H1 (cell line): ENCODE measurements at regions not wholly inside any gene's neighbourhood (a gene's known extent, or its start where the extent isn't known, plus 50 kb on each side); places are given as distances from the start of the nearest gene placed in this dataset.
A peak's percentile ranks its signal among the peaks of the same experiment; 100 is the strongest.

Source experiments
- CTCF ChIA-PET: fragments of 300-600 bp; sonication (Branson Sonifier 250); formaldehyde crosslinking; loops from one replicate; lab custom pipeline; 2021; ENCODE audit not compliant: partially characterized antibody; lab: Charles Lee
- POLR2A ChIA-PET: fragments of 300-600 bp; sonication (Branson Sonifier 250); formaldehyde crosslinking; loops from one replicate; lab custom pipeline; 2021; ENCODE audit warnings: inconsistent platforms; ENCODE audit not compliant: partially characterized antibody; lab: Charles Lee
- DNase-seq, 2 experiments: peaks; one replicate each; pipeline versions ENCODE4 v3.0.0 to v3.0.0-alpha.2; 2010 to 2022; ENCODE audit warnings: low spot score in 2 of 2, low read depth in 1 of 2, mixed read lengths in 1 of 2
- FAIRE-seq: peaks from 2 replicates; lab custom pipeline; 2011; peaks lifted over from hg19 to GRCh38; lab: Jason Lieb, UNC
- H2AFZ ChIP-seq: 2 replicates; pipeline ENCODE4 v1.8.1; 2012; ENCODE audit warnings: low read length, inconsistent platforms
- H2AK5ac ChIP-seq: 2 replicates; pipeline ENCODE4 v1.6.1; 2013; ENCODE audit warnings: low read depth, low read length
- H2BK120ac ChIP-seq: replicated peaks from 2 replicates; pipeline ENCODE3; 2013; ENCODE audit warnings: low read depth, low read length, inconsistent platforms
- H2BK12ac ChIP-seq: 2 replicates; pipeline ENCODE4 v1.6.1; 2013; ENCODE audit warnings: low read depth, low read length
- H2BK15ac ChIP-seq: 2 replicates; pipeline ENCODE4 v1.6.1; 2013; ENCODE audit warnings: low read length
- H2BK20ac ChIP-seq: 2 replicates; pipeline ENCODE4 v1.6.1; 2013; ENCODE audit warnings: low read length
- H2BK5ac ChIP-seq: 2 replicates; pipeline ENCODE4 v1.6.1; 2013; ENCODE audit warnings: low read depth, low read length
- H3K14ac ChIP-seq: 2 replicates; pipeline ENCODE4 v1.6.1; 2013; ENCODE audit warnings: inconsistent platforms; ENCODE audit not compliant: insufficient read length
- H3K18ac ChIP-seq: 2 replicates; pipeline ENCODE4 v1.6.1; 2013; ENCODE audit warnings: low read length; ENCODE audit errors: extremely low read depth
- H3K23ac ChIP-seq: 2 replicates; pipeline ENCODE4 v1.6.1; 2013; ENCODE audit warnings: inconsistent platforms; ENCODE audit not compliant: insufficient read length
- H3K23me2 ChIP-seq: 2 replicates; pipeline ENCODE4 v1.6.1; 2013; ENCODE audit warnings: low read depth, low read length
- H3K27ac ChIP-seq: 2 replicates; pipeline ENCODE4 v1.6.1; 2011; ENCODE audit warnings: low read depth, low read length, inconsistent platforms
- H3K27me3 ChIP-seq, 4 experiments: replicated peaks in 1 of 4; 1 replicate in 1 of 4; 2 replicates in 3 of 4; pipeline versions ENCODE4 v1.6.1 to v1.8.1; 2011 to 2013; ENCODE audit warnings: low read length in 3 of 4, mild to moderate bottlenecking in 3 of 4, inconsistent platforms in 2 of 4, mixed read lengths in 2 of 4, moderate library complexity in 1 of 4; ENCODE audit not compliant: control insufficient read depth in 3 of 4, insufficient read depth in 3 of 4; ENCODE audit errors: extremely low read depth in 1 of 4
- H3K36me3 ChIP-seq, 4 experiments: 2 replicates each; pipeline versions ENCODE4 v1.6.1 to v1.8.1; 2011 to 2013; ENCODE audit warnings: mild to moderate bottlenecking in 4 of 4, low read length in 3 of 4, moderate library complexity in 2 of 4, control low read depth in 1 of 4, inconsistent platforms in 1 of 4; ENCODE audit not compliant: insufficient read depth in 4 of 4, control insufficient read depth in 2 of 4
- H3K4ac ChIP-seq: replicated peaks from 2 replicates; pipeline ENCODE3; 2013; ENCODE audit warnings: low read length, low read depth, mixed read lengths, inconsistent platforms; ENCODE audit not compliant: insufficient read length
- H3K4me1 ChIP-seq, 4 experiments: replicated peaks in 1 of 4; 1 replicate in 1 of 4; 2 replicates in 3 of 4; pipeline versions ENCODE4 v1.6.1 to v1.8.1; 2011 to 2013; ENCODE audit warnings: low read length in 3 of 4, inconsistent platforms in 2 of 4, mixed read lengths in 1 of 4; ENCODE audit not compliant: insufficient read depth in 4 of 4, control insufficient read depth in 3 of 4
- H3K4me2 ChIP-seq, 2 experiments: 2 replicates each; pipeline versions ENCODE4 v1.6.1 to v1.8.1; 2011 to 2013; ENCODE audit warnings: low read depth in 2 of 2, low read length in 2 of 2, control low read depth in 1 of 2, inconsistent platforms in 1 of 2, mild to moderate bottlenecking in 1 of 2; ENCODE audit not compliant: insufficient read depth in 1 of 2
- H3K4me3 ChIP-seq, 4 experiments: fragments of 200-600, 300-600 bp in 1 of 4; sonication (generic), shearing (Covaris generic), sonication (Bioruptor Twin) in 1 of 4; 2 replicates each; pipeline versions ENCODE4 v1.5.1 to v1.8.1; 2011 to 2016; ENCODE audit warnings: low read length in 4 of 4, low read depth in 3 of 4, control low read depth in 2 of 4, inconsistent platforms in 2 of 4, mild to moderate bottlenecking in 2 of 4, mixed read lengths in 1 of 4, moderate library complexity in 1 of 4; ENCODE audit not compliant: insufficient read depth in 2 of 4; ENCODE audit errors: extremely low read depth in 1 of 4
- H3K56ac ChIP-seq: replicated peaks from 2 replicates; pipeline ENCODE3; 2013; ENCODE audit warnings: low read depth, mild to moderate bottlenecking, mixed read lengths, low read length, inconsistent platforms; ENCODE audit not compliant: insufficient read length
- H3K79me1 ChIP-seq: 2 replicates; pipeline ENCODE4 v1.6.1; 2013; ENCODE audit warnings: low read depth, low read length, control low read depth
- H3K79me2 ChIP-seq, 2 experiments: 2 replicates each; pipeline versions ENCODE4 v1.6.1 to v1.8.1; 2012 to 2013; ENCODE audit warnings: low read length in 2 of 2, mild to moderate bottlenecking in 2 of 2, inconsistent platforms in 1 of 2; ENCODE audit not compliant: insufficient read depth in 2 of 2, control insufficient read depth in 1 of 2
- H3K9ac ChIP-seq, 4 experiments: replicated peaks in 1 of 4; 1 replicate in 1 of 4; 2 replicates in 3 of 4; pipeline versions ENCODE4 v1.6.1 to v1.8.1; 2011 to 2013; ENCODE audit warnings: low read depth in 3 of 4, low read length in 3 of 4, control low read depth in 2 of 4, mild to moderate bottlenecking in 2 of 4, moderate library complexity in 2 of 4, inconsistent platforms in 1 of 4; ENCODE audit errors: extremely low read depth in 1 of 4
- H3K9me3 ChIP-seq, 2 experiments: 2 replicates each; pipeline versions ENCODE4 v1.6.1 to v1.8.1; 2012 to 2013; ENCODE audit warnings: mild to moderate bottlenecking in 2 of 2, moderate library complexity in 2 of 2, control low read depth in 1 of 2, inconsistent platforms in 1 of 2, low read depth in 1 of 2, low read length in 1 of 2, mixed read lengths in 1 of 2; ENCODE audit not compliant: insufficient read depth in 2 of 2
- H4K20me1 ChIP-seq, 2 experiments: replicated peaks in 1 of 2; 2 replicates each; pipeline versions ENCODE3 to v1.8.1; 2011 to 2013; ENCODE audit warnings: inconsistent platforms in 2 of 2, low read length in 2 of 2, mild to moderate bottlenecking in 1 of 2; ENCODE audit not compliant: insufficient read depth in 2 of 2, control insufficient read depth in 1 of 2
- H4K5ac ChIP-seq: 2 replicates; pipeline ENCODE4 v1.6.1; 2013; ENCODE audit warnings: low read length, low read depth, mixed read lengths, inconsistent platforms; ENCODE audit not compliant: insufficient read length
- H4K8ac ChIP-seq: 2 replicates; pipeline ENCODE4 v1.8.0; 2013; ENCODE audit warnings: mild to moderate bottlenecking, moderate library complexity, low read length, inconsistent platforms; ENCODE audit not compliant: insufficient read depth; ENCODE audit errors: extremely low read depth
- H4K91ac ChIP-seq: replicated peaks from 2 replicates; pipeline ENCODE3; 2013; ENCODE audit warnings: low read length, mixed read lengths, inconsistent platforms; ENCODE audit not compliant: insufficient read length
- ATF3 ChIP-seq: IDR thresholded peaks from 2 replicates; pipeline ENCODE4 v1.6.1; 2011; ENCODE audit warnings: low read depth, mild to moderate bottlenecking, low read length; ENCODE audit not compliant: insufficient read depth
- CBX5 ChIP-seq: fragments of 300-800, 300-1000 bp; sonication (generic); IDR thresholded peaks from 2 replicates; pipeline ENCODE4 v1.7.1; 2016; ENCODE audit warnings: antibody characterized with exemption, low read length, low read depth
- CBX8 ChIP-seq: fragments of 300-800, 300-1000 bp; sonication (generic); IDR thresholded peaks from 2 replicates; pipeline ENCODE4 v1.7.1; 2016; ENCODE audit warnings: low read depth, low read length, borderline replicate concordance
- CHD2 ChIP-seq: IDR thresholded peaks from 2 replicates; pipeline ENCODE4 v1.6.1; 2012; ENCODE audit warnings: low read length, improper control_type of control experiment
- EGR1 ChIP-seq: IDR thresholded peaks from 2 replicates; pipeline ENCODE4 v1.6.1; 2011; ENCODE audit warnings: low read depth, low read length, borderline replicate concordance
- FOSL1 ChIP-seq: IDR thresholded peaks from 2 replicates; pipeline ENCODE4 v1.6.1; 2011; ENCODE audit warnings: mild to moderate bottlenecking, low read depth, low read length, moderate library complexity; ENCODE audit not compliant: insufficient read depth
- KDM4A ChIP-seq: IDR thresholded peaks from one replicate; pipeline ENCODE4 v1.7.1; 2012; ENCODE audit warnings: low read depth, mild to moderate bottlenecking, moderate library complexity, low read length, inconsistent platforms; ENCODE audit not compliant: severe bottlenecking
- MAFK ChIP-seq: IDR thresholded peaks from 2 replicates; pipeline ENCODE4 v1.6.1; 2012; ENCODE audit warnings: low read depth, mild to moderate bottlenecking, improper control_type of control experiment, low read length
- NRF1 ChIP-seq: IDR thresholded peaks from 2 replicates; pipeline ENCODE4 v1.6.1; 2011; ENCODE audit warnings: mild to moderate bottlenecking, low read depth, low read length, improper control_type of control experiment
- SP4 ChIP-seq: IDR thresholded peaks from 2 replicates; pipeline ENCODE4 v1.6.1; 2012; ENCODE audit warnings: low read length, inconsistent platforms
- TAF1 ChIP-seq: IDR thresholded peaks from 2 replicates; pipeline ENCODE4 v1.6.1; 2011; ENCODE audit warnings: mild to moderate bottlenecking, low read depth, low read length
- WGBS, 2 experiments: shearing (Covaris generic) in 1 of 2; methylation state at CpG; one replicate each; pipeline versions ENCODE4 v1.1.6 to v1.1.7; 2013 to 2015; ENCODE audit warnings: low lambda C conversion rate in 2 of 2, mixed read lengths in 2 of 2, inconsistent platforms in 1 of 2, low coverage in 1 of 2, missing lambda C conversion rate in 1 of 2; ENCODE audit not compliant: insufficient replicate concordance in 2 of 2, insufficient coverage in 1 of 2, insufficient read length in 1 of 2; ENCODE audit errors: extremely low coverage in 1 of 2, missing lambda C conversion rate in 1 of 2; 5-methylcytosine and 5-hydroxymethylcytosine counted together
- TF ChIP-seq, protein P1 (sequence below): IDR thresholded peaks from 2 replicates; pipeline ENCODE4 v1.6.1; 2012; ENCODE audit warnings: low read length, inconsistent platforms

GRCh38 chr20:57003012-57003411 is 263.4 kb downstream of the BMP7 start:
- no peak overlapping the region for H4K5ac ChIP-seq
- no peak for TF ChIP-seq SP4
- TF ChIP-seq CHD2 = no peak
- no peak for TF ChIP-seq MAFK
- TF ChIP-seq CBX5 = no peak
- TF ChIP-seq EGR1 = no peak
- no peak for TF ChIP-seq KDM4A
- TF ChIP-seq FOSL1 = no peak
- TF ChIP-seq ATF3 = no peak
- TF ChIP-seq, protein P1, sequence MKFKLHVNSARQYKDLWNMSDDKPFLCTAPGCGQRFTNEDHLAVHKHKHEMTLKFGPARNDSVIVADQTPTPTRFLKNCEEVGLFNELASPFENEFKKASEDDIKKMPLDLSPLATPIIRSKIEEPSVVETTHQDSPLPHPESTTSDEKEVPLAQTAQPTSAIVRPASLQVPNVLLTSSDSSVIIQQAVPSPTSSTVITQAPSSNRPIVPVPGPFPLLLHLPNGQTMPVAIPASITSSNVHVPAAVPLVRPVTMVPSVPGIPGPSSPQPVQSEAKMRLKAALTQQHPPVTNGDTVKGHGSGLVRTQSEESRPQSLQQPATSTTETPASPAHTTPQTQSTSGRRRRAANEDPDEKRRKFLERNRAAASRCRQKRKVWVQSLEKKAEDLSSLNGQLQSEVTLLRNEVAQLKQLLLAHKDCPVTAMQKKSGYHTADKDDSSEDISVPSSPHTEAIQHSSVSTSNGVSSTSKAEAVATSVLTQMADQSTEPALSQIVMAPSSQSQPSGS = no peak
- TF ChIP-seq NRF1 = no peak
- TF ChIP-seq TAF1 = no peak
- TF ChIP-seq CBX8 = no peak

More at GRCh38 chr20:57003012-57003411, 263.4 kb downstream of the BMP7 start:
- no peaks in the 10 kb centered on the region for H3K79me2 ChIP-seq
- H3K4me1 ChIP-seq = peaks cover 0 to 8% (median 0%) of the 10 kb centered on the region in 4 experiments; a peak in 1 of 7 replicates
- no peak overlapping the region for H3K23ac ChIP-seq
- no peak overlapping the region for H2AFZ ChIP-seq
- no peaks in the 10 kb centered on the region for H4K20me1 ChIP-seq
- H3K27ac ChIP-seq = no peak overlapping the region
- no peak overlapping the region for H2BK5ac ChIP-seq
- H4K8ac ChIP-seq = no peak overlapping the region
- H2BK20ac ChIP-seq = no peak overlapping the region
- H2AK5ac ChIP-seq = no peak overlapping the region
- no peaks in the 10 kb centered on the region for H3K36me3 ChIP-seq
- no peak overlapping the region for H3K56ac ChIP-seq
- WGBS, 2 experiments = 69% methylated on average over 7 of the region's 7 CpGs; no CpG with 5 or more reads in 1 of the 2 experiments
- H2BK120ac ChIP-seq = no peak overlapping the region
- H4K91ac ChIP-seq = no peak overlapping the region
- peaks cover 8 to 11% of the 10 kb centered on the region in 2 experiments for H3K9me3 ChIP-seq
- no peaks in the 10 kb centered on the region; a peak in 1 of 7 replicates for H3K27me3 ChIP-seq
- no peak for DNase-seq
- ChIA-PET CTCF (interaction anchor here (1.0 to 8.6 kb wide), 4 partner anchors 10 to 60 kb away, joined by 3 to 60 read pairs (median 4); no protein-coding TSS in a partner anchor), POLR2A (interaction anchor here (1.0 to 1.6 kb wide), 2 partner anchors 10 kb away, joined by 3 read pairs; no protein-coding TSS in a partner anchor)
- no peak overlapping the region for H3K14ac ChIP-seq
- H2BK15ac ChIP-seq = peak overlapping the region; percentile 12; the same call in 1 of the 2 replicates
- no peaks in the 10 kb centered on the region for H3K79me1 ChIP-seq
- no peak overlapping the region for H3K18ac ChIP-seq
- no peak overlapping the region for H3K9ac ChIP-seq
- no peak overlapping the region for H3K4ac ChIP-seq
- H3K4me2 ChIP-seq = no peak overlapping the region
- 0 out of 2 replicates have a peak overlapping the region, but pooled peaks have one; percentile 17 for H2BK12ac ChIP-seq
- H3K23me2 ChIP-seq = 0 out of 2 replicates have a peak, but pooled peaks cover 1% of the 10 kb centered on the region
- FAIRE-seq = no peak
- no peak overlapping the region for H3K4me3 ChIP-seq
